GM18508 (cell line): ENCODE measurements at regions not wholly inside any gene's neighbourhood (a gene's known extent, or its start where the extent isn't known, plus 50 kb on each side); places are given as distances from the start of the nearest gene placed in this dataset.
A peak's percentile ranks its signal among the peaks of the same experiment; 100 is the strongest.
"Not testable (repeated sequence)": the region's sequence is repeated elsewhere in the genome, so short reads cannot be mapped to it uniquely, and the experiment has no call there.

ENCODE experiments used
- ATAC-seq: cut with Tn5 transposase; IDR thresholded peaks from one replicate; pipeline ENCODE4 v1.9.1; 2021; ENCODE audit warnings: moderate number of reproducible peaks; ENCODE audit not compliant: insufficient read depth, unreplicated experiment

GRCh38 chr3:88882121-88882520 is 225.3 kb upstream of the EPHA3 start:
- ATAC-seq, result peak; percentile 95

GRCh38 chr3:88886624-88887023 is 220.8 kb upstream of the EPHA3 start:
- not testable (repeated sequence) for ATAC-seq

GRCh38 chr3:88896026-88896425 is 211.4 kb upstream of the EPHA3 start:
- ATAC-seq, result no peak

- ATAC-seq, result no peak
These were observed 195.0 kb upstream of the EPHA3 start for GRCh38 chr3:88912294-88912877.

- no peak for ATAC-seq
These were observed 188.6 kb upstream of the EPHA3 start for GRCh38 chr3:88918841-88919240.

GRCh38 chr3:88921986-88922385 is 185.4 kb upstream of the EPHA3 start:
- ATAC-seq, result no peak

- no peak for ATAC-seq
These were observed 181.2 kb upstream of the EPHA3 start for GRCh38 chr3:88926221-88926620.

GRCh38 chr3:88930611-88931010 is 176.8 kb upstream of the EPHA3 start:
- no peak for ATAC-seq

GRCh38 chr3:88936831-88937230 is 170.6 kb upstream of the EPHA3 start:
- no peak for ATAC-seq

GRCh38 chr3:88940296-88940695 is 167.1 kb upstream of the EPHA3 start:
- ATAC-seq, result no peak

GRCh38 chr3:88947013-88947412 is 160.4 kb upstream of the EPHA3 start:
- ATAC-seq, result no peak

- no peak for ATAC-seq
These were observed 152.6 kb upstream of the EPHA3 start for GRCh38 chr3:88954853-88955252.

- no peak for ATAC-seq
These were observed 152.1 kb upstream of the EPHA3 start for GRCh38 chr3:88955274-88955673.

GRCh38 chr3:88957711-88958439 is 149.5 kb upstream of the EPHA3 start:
- no peak for ATAC-seq

- no peak for ATAC-seq
These were observed 147.4 kb upstream of the EPHA3 start for GRCh38 chr3:88960019-88960418.

- ATAC-seq, result no peak
These were observed 144.4 kb upstream of the EPHA3 start for GRCh38 chr3:88963003-88963402.

GRCh38 chr3:88979760-88980159 is 127.7 kb upstream of the EPHA3 start:
- no peak for ATAC-seq

- no peak for ATAC-seq
These were observed 124.0 kb upstream of the EPHA3 start for GRCh38 chr3:88983458-88983857.

GRCh38 chr3:88984256-88984655 is 123.2 kb upstream of the EPHA3 start:
- ATAC-seq, result no peak

GRCh38 chr3:88984832-88985231 is 122.6 kb upstream of the EPHA3 start:
- ATAC-seq, result no peak

GRCh38 chr3:88985491-88985890 is 121.9 kb upstream of the EPHA3 start:
- ATAC-seq, result no peak

GRCh38 chr3:88986834-88987233 is 120.6 kb upstream of the EPHA3 start:
- ATAC-seq, result no peak
